MV-4-11 (cell line): ENCODE measurements at regions not wholly inside any gene's neighbourhood (a gene's known extent, or its start where the extent isn't known, plus 50 kb on each side); places are given as distances from the start of the nearest gene placed in this dataset.

Experiments
- DNase-seq: peaks from one replicate; lab custom pipeline; 2025; lab: John Stamatoyannopoulos, UW

DNA sequence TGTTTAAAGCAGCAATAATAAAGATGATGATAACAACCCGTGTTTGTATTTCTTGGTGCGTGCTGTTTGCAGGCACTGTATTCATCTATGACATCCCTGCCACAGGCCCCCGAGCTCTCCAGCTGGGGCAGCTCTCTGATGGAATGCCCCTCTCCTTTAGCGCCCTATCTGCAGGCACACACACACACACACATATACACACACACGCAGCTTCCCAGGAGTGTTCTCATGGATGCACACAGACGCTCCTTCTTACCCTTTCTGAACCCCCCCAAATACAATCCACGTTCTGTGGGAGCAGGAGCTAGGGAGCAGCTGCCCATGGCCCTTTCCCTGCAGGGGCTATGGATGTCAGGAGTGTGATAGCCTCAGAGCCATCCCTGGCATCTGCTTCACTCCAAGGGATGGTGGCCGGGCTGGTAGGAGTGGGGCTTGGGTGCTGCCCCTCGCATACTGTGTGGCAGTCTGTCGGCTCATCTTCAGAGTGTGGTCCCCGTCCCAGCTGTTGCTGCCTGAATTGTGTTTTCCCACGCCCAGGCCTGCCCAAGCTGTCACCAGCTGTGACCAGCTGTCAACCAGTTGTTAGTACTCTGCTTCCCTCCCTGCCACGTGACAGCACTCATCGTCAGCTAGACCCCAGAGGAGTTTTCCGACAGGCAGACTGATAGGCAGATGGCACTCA is 50.8 kb upstream of the MYCN start:
- DNase-seq = no peak

DNA sequence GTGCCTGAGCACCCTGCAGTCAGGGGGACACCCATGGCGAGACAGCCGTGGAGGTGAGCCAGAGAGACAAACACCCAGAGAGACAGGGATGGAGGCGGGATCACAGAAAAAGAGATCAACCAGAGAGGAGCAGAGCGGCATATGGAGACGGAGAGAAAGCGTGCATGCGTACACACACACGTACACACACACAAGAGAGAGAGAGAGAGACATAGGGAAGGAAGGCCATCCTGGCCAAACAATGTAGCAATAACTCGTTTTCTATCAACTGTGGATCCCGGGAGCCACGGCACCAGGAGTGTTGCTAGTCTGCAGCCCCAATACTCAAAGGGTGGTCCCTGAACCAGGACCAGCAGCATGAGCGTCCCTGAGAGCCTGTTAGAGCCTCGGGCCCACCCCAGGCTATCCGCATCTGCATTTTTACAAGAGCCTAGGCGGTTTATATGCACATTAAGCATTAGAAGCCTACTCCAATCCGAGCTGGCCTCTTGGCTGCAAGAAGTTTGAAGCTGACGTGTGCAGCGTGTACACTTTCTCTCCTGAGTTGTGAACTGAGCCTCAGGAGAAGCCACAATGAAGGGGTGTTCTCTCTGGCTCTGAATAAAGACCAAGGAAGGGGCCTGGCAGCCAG is 50.1 kb upstream of the MYCN start:
- DNase-seq = no peak
